Mesenchymal stem cell (in vitro differentiated cells and primary cell): ENCODE measurements at regions not wholly inside any gene's neighbourhood (a gene's known extent, or its start where the extent isn't known, plus 50 kb on each side); places are given as distances from the start of the nearest gene placed in this dataset.

Experiments used
- DNase-seq: peaks from one replicate; pipeline ENCODE4 v3.0.0-alpha.2; 2013
- H2AFZ ChIP-seq: one replicate; pipeline ENCODE4 v1.6.1; 2013; ENCODE audit warnings: low read depth, mild to moderate bottlenecking, control low read depth, inconsistent platforms, low read length, moderate library complexity
- H2AK5ac ChIP-seq: 2 replicates; pipeline ENCODE4 v1.6.1; 2013; ENCODE audit warnings: low read length, moderate library complexity, mild to moderate bottlenecking, inconsistent platforms; ENCODE audit not compliant: severe bottlenecking
- H2BK120ac ChIP-seq: one replicate; pipeline ENCODE4 v1.6.1; 2013; ENCODE audit warnings: low read depth, mild to moderate bottlenecking, inconsistent platforms, low read length, moderate library complexity
- H2BK12ac ChIP-seq, 2 experiments: one replicate each; pipeline ENCODE4 v1.6.1; 2013; ENCODE audit warnings: inconsistent platforms in 2 of 2, low read length in 2 of 2, mild to moderate bottlenecking in 2 of 2, moderate library complexity in 2 of 2, control low read depth in 1 of 2
- H2BK15ac ChIP-seq: one replicate; pipeline ENCODE4 v1.6.1; 2013; ENCODE audit warnings: mild to moderate bottlenecking, low read depth, inconsistent platforms; ENCODE audit not compliant: poor library complexity, severe bottlenecking
- H2BK5ac ChIP-seq: 2 replicates; pipeline ENCODE4 v1.6.1; 2013; ENCODE audit warnings: low read depth, mild to moderate bottlenecking, low read length, control low read depth, inconsistent platforms; ENCODE audit not compliant: poor library complexity, severe bottlenecking
- H3K14ac ChIP-seq, 2 experiments: one replicate each; pipeline ENCODE4 v1.6.1; 2013; ENCODE audit warnings: inconsistent platforms in 2 of 2, low read length in 2 of 2, control low read depth in 1 of 2, mild to moderate bottlenecking in 1 of 2, moderate library complexity in 1 of 2
- H3K18ac ChIP-seq, 2 experiments: one replicate each; pipeline ENCODE4 v1.6.1; 2013; ENCODE audit warnings: inconsistent platforms in 2 of 2, low read length in 2 of 2, control low read depth in 1 of 2, low read depth in 1 of 2, mild to moderate bottlenecking in 1 of 2
- H3K23ac ChIP-seq, 2 experiments: one replicate each; pipeline ENCODE4 v1.6.1; 2013; ENCODE audit warnings: inconsistent platforms in 2 of 2, low read length in 2 of 2, mild to moderate bottlenecking in 2 of 2, moderate library complexity in 2 of 2, control low read depth in 1 of 2
- H3K27ac ChIP-seq: 2 replicates; pipeline ENCODE4 v1.5.1; 2013; ENCODE audit warnings: mild to moderate bottlenecking, moderate library complexity, low read length, control low read depth, inconsistent platforms; ENCODE audit not compliant: poor library complexity, severe bottlenecking
- H3K27me3 ChIP-seq, 2 experiments: 2 replicates each; pipeline versions ENCODE4 v1.6.1 to v1.7.0; 2013; ENCODE audit warnings: low read length in 2 of 2, mild to moderate bottlenecking in 2 of 2, moderate library complexity in 2 of 2, control low read depth in 1 of 2, inconsistent platforms in 1 of 2; ENCODE audit not compliant: control insufficient read depth in 1 of 2, insufficient read depth in 1 of 2
- H3K36me3 ChIP-seq, 2 experiments: 2 replicates each; pipeline versions ENCODE4 v1.6.1 to v1.7.0; 2013; ENCODE audit warnings: low read length in 2 of 2, control low read depth in 1 of 2, inconsistent platforms in 1 of 2, low read depth in 1 of 2, mild to moderate bottlenecking in 1 of 2; ENCODE audit not compliant: insufficient read depth in 2 of 2, control insufficient read depth in 1 of 2
- H3K4ac ChIP-seq, 2 experiments: one replicate each; pipeline ENCODE4 v1.6.1; 2013; ENCODE audit warnings: inconsistent platforms in 2 of 2, low read length in 2 of 2, mild to moderate bottlenecking in 2 of 2, moderate library complexity in 2 of 2, control low read depth in 1 of 2, low read depth in 1 of 2
- H3K4me1 ChIP-seq: 2 replicates; pipeline ENCODE4 v1.6.1; 2013; ENCODE audit warnings: low read depth, low read length, control low read depth; ENCODE audit not compliant: control insufficient read depth, insufficient read depth
- H3K4me2 ChIP-seq: 2 replicates; pipeline ENCODE4 v1.6.1; 2013; ENCODE audit warnings: low read length, mild to moderate bottlenecking, inconsistent platforms; ENCODE audit not compliant: poor library complexity, severe bottlenecking
- H3K4me3 ChIP-seq, 2 experiments: 2 replicates each; pipeline versions ENCODE4 v1.5.1 to v1.7.0; 2013; ENCODE audit warnings: low read length in 2 of 2, mild to moderate bottlenecking in 2 of 2, control low read depth in 1 of 2, low read depth in 1 of 2; ENCODE audit not compliant: insufficient read depth in 1 of 2
- H3K79me1 ChIP-seq: replicated peaks from 2 replicates; pipeline ENCODE4 v1.6.1; 2013; ENCODE audit warnings: mild to moderate bottlenecking, control low read depth, low read length, inconsistent platforms; ENCODE audit not compliant: poor library complexity, severe bottlenecking
- H3K9ac ChIP-seq: 2 replicates; pipeline ENCODE4 v1.7.0; 2013; ENCODE audit warnings: mild to moderate bottlenecking, low read length, moderate library complexity
- H3K9me3 ChIP-seq: 2 replicates; pipeline ENCODE4 v1.7.0; 2013; ENCODE audit warnings: mild to moderate bottlenecking, low read length; ENCODE audit not compliant: control insufficient read depth
- H4K8ac ChIP-seq: one replicate; pipeline ENCODE4 v1.6.1; 2013; ENCODE audit warnings: inconsistent platforms, mild to moderate bottlenecking, low read length, moderate library complexity
- H4K91ac ChIP-seq: one replicate; pipeline ENCODE4 v1.6.1; 2013; ENCODE audit warnings: mild to moderate bottlenecking, low read length, inconsistent platforms
- whole genome bisulfite sequencing: methylation state at CpG from one replicate; pipeline ENCODE4 v1.1.7; 2013; ENCODE audit warnings: mixed read lengths; 5-methylcytosine and 5-hydroxymethylcytosine counted together

- no peak overlapping the region for H3K4me2 ChIP-seq
- H3K9ac ChIP-seq: no peak overlapping the region
Measured at GRCh38 chr13:82245860-82246259, 1636.4 kb downstream of the SLITRK1 start.

GRCh38 chr13:82224806-82225205 lies 1657.5 kb downstream of the SLITRK1 start:
- H3K79me1 ChIP-seq: no peaks in the 10 kb centered on the region
- no peaks in the 10 kb centered on the region for H3K36me3 ChIP-seq
- H3K18ac ChIP-seq: no peak overlapping the region
- H3K4me1 ChIP-seq: no peaks in the 10 kb centered on the region
- H3K4me2 ChIP-seq: no peak overlapping the region
- H2AFZ ChIP-seq: no peak overlapping the region
- H3K23ac ChIP-seq: no peak overlapping the region
- peak; percentile 47 for DNase-seq
- H2BK120ac ChIP-seq: no peak overlapping the region
- H3K9ac ChIP-seq: no peak overlapping the region
- H2BK12ac ChIP-seq: no peak overlapping the region
- H3K4me3 ChIP-seq: no peak overlapping the region
- H3K4ac ChIP-seq: no peak overlapping the region
- H3K14ac ChIP-seq: no peak overlapping the region
- no peak overlapping the region for H4K91ac ChIP-seq
- H3K9me3 ChIP-seq: peaks cover 9% of the 10 kb centered on the region
- 91% methylated on average over 2 of the region's 3 CpGs for WGBS
- no peak overlapping the region for H2AK5ac ChIP-seq
- no peak overlapping the region for H2BK5ac ChIP-seq
- no peak overlapping the region for H4K8ac ChIP-seq
- no peaks in the 10 kb centered on the region for H3K27me3 ChIP-seq
- no peak overlapping the region for H2BK15ac ChIP-seq
- H3K27ac ChIP-seq: no peak overlapping the region

More at GRCh38 chr13:82245860-82246259, 1636.4 kb downstream of the SLITRK1 start:
- Histone ChIP-seq H3K36me3 (no peaks in the 10 kb centered on the region), H3K4me3 (no peak overlapping the region), H3K18ac (no peak overlapping the region), H2BK15ac (no peak overlapping the region), H3K4me1 (no peaks in the 10 kb centered on the region), H3K4ac (no peak overlapping the region), H2AFZ (no peak overlapping the region), H2BK12ac (no peak overlapping the region), H3K14ac (no peak overlapping the region), H3K23ac (no peak overlapping the region), H4K8ac (no peak overlapping the region), H4K91ac (no peak overlapping the region), H2BK120ac (no peak overlapping the region), H3K9me3 (peaks cover under 1% of the 10 kb centered on the region), H2AK5ac (no peak overlapping the region), H2BK5ac (no peak overlapping the region), H3K79me1 (no peaks in the 10 kb centered on the region), H3K27ac (no peak overlapping the region), H3K27me3 (no peaks in the 10 kb centered on the region)
- no peak for DNase-seq
- WGBS: 100% methylated on average over 1 of the region's 1 CpG

- DNase-seq: no peak
- no peak overlapping the region for H3K4me2 ChIP-seq
- H3K14ac ChIP-seq: no peak overlapping the region
- H3K27me3 ChIP-seq: no peaks in the 10 kb centered on the region
- no peak overlapping the region for H3K27ac ChIP-seq
- H2AK5ac ChIP-seq: no peak overlapping the region
- no peak overlapping the region for H3K23ac ChIP-seq
- no peak overlapping the region for H2BK5ac ChIP-seq
- H3K9ac ChIP-seq: no peak overlapping the region
- no peak overlapping the region for H4K91ac ChIP-seq
- H2AFZ ChIP-seq: no peak overlapping the region
- H2BK12ac ChIP-seq: no peak overlapping the region
- H3K9me3 ChIP-seq: peaks cover 5% of the 10 kb centered on the region
- no peaks in the 10 kb centered on the region for H3K79me1 ChIP-seq
- H3K36me3 ChIP-seq: no peaks in the 10 kb centered on the region
- H2BK120ac ChIP-seq: no peak overlapping the region
- WGBS: 94% methylated on average over 2 of the region's 4 CpGs
- no peaks in the 10 kb centered on the region for H3K4me1 ChIP-seq
- H3K4me3 ChIP-seq: no peak overlapping the region
- no peak overlapping the region for H3K18ac ChIP-seq
- no peak overlapping the region for H4K8ac ChIP-seq
- no peak overlapping the region for H3K4ac ChIP-seq
- H2BK15ac ChIP-seq: no peak overlapping the region
Measured at GRCh38 chr13:82221621-82222020, 1660.7 kb downstream of the SLITRK1 start.

- no peaks in the 10 kb centered on the region for H3K27me3 ChIP-seq
- no peak overlapping the region for H2BK15ac ChIP-seq
- H3K4me3 ChIP-seq: no peak overlapping the region
- H2BK12ac ChIP-seq: no peak overlapping the region
- H2AFZ ChIP-seq: no peak overlapping the region
- H2AK5ac ChIP-seq: no peak overlapping the region
- H3K18ac ChIP-seq: no peak overlapping the region
- DNase-seq: no peak
- H3K9me3 ChIP-seq: peaks cover 10% of the 10 kb centered on the region
- H3K23ac ChIP-seq: no peak overlapping the region
- no peaks in the 10 kb centered on the region for H3K79me1 ChIP-seq
- no peak overlapping the region for H3K27ac ChIP-seq
- no peak overlapping the region for H3K14ac ChIP-seq
- H3K4me2 ChIP-seq: no peak overlapping the region
- no peak overlapping the region for H4K91ac ChIP-seq
- H3K4me1 ChIP-seq: no peaks in the 10 kb centered on the region
- no peak overlapping the region for H4K8ac ChIP-seq
- no peak overlapping the region for H2BK5ac ChIP-seq
- no peak overlapping the region for H3K4ac ChIP-seq
- H3K9ac ChIP-seq: no peak overlapping the region
- no peak overlapping the region for H2BK120ac ChIP-seq
- no peaks in the 10 kb centered on the region for H3K36me3 ChIP-seq
- 100% methylated on average over 2 of the region's 2 CpGs for WGBS
Measured at GRCh38 chr13:82220641-82221040, 1661.6 kb downstream of the SLITRK1 start.
